Fibroblast of skin of abdomen (primary cell): ENCODE measurements at regions not wholly inside any gene's neighbourhood (a gene's known extent, or its start where the extent isn't known, plus 50 kb on each side); places are given as distances from the start of the nearest gene placed in this dataset.

Source experiments
- DNase-seq: peaks from one replicate; pipeline ENCODE4 v3.0.0-alpha.2; 2013

DNA sequence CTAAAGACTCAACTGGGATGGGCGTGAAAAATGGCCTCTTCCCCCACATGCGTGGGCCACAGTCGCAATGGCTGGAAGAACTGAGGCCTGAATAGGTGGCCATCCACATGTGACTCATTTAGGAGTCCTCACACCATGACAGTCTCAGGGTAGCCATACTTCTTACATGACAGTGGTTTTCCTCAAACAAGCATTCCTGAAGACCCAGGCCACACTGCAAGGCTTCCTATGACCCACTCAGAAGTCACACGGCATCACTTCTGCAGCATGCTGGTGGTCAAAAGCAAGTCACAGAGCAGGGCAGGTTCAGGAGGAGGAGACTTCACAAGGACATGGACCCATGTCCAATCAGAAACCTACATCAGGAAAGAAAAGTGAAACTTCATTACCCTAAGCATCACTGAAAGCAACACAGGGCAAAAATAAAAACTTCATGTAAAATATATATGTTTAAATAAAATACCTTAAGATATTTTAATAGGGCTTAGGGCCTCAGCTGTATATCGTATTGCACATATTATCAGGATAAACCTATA is 257.1 kb downstream of the OPA1 start:
- DNase-seq: no peak

DNA sequence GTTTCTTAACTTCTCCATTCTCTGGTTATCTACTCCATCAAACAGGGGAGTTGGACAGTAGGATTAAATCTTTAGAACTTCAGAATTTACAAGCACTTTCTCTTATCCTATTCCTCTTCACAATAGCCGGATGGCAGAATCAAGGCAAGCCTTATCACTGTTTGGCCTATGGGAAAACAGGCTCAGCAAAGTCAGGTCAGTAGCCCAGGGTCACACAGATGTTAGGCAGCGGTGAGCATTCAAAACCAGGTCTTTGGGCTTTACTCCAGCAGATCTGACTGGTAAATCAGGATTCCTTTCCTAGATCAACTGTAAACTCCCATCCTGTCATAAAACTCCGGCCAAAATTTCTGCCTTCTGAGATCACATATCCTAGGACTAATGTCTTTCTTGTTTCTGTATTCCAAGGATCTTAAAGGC is 258.4 kb downstream of the OPA1 start:
- DNase-seq: no peak

DNA sequence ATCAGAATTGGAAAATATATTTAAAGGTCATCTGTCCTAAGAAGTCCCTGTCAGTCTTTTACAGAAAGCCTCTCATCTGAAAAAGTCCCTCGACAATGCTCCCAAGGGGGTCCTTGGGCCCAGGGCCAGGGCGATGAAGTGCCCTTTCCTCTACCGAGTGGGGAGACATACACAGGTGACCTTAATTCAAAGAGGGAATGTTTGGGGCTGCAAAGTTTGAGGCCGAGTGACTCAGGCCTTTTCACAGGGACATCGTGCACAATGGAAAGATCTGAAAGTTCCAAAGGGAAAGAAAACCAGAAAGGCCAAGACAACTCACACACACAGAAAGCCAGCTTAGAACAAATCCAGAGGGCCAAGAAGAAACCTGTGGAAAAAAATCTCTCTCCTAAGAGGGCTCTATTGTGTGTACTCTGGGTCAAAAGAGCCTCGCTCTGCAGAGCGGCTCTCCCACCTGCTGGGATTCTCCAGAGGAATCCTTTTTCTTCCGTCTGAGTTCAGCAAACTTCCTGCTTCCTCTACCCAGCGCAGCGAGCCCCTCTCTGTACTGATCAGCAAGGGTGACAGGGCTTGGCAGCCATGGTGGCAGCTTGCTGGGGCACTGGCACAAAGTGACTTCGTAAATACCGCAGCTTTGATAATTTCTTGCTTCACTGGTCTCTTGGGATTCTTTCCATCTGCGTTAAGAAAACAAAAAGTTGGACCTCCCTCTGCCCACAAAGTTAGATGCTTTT is 259.1 kb downstream of the OPA1 start:
- DNase-seq: no peak

DNA sequence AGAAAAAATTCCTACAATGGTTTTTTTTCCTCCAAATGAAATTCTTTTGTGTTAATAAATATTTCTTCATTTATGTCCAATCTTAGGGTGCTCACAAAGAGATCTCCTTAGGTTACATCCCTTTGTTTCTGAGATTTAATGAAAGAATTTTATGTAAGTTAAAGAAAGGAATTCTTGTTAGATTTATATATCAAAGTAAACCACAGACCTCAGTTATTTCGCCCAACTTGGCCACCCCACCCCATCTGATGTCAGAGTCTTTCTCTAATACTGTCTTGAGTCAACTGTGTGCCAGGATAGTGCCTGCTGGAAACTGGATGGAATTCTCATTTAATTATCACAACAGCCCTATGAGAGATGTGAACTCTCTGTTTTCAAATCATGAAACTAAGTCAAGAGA is 259.9 kb downstream of the OPA1 start:
- DNase-seq: peak; percentile 56

DNA sequence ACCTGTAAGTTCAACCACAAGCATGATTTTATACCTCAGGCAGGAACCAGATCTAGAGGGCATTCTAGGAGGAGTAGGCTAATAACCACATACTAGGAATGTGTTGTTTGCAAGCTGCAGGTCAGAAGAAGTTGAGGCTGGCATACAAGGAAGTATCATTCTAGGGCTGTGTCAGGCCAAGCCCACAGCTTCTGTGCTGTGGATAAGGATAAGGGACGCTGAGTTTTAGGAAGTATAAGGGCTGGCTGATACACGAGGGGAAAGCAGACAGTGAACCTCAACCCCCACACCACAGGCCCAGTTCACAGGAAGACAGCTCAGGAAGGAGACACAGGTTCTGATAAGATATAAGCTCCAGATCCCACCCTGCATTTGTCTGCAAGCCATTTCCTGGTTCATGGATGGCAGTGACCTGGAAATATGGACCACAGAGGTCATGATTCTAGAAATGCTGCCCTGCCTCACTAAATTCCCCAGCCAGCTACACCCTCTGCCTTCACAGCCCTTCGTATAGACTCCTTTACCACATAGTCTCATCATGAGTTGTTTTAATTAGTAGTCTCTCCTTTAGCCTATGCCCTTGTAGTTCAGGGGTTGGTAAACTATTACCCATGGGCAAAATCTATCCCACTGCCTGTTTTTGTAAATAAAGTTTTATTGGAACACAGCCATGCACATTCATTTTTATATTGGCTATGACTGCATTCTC is 260.7 kb downstream of the OPA1 start:
- no peak for DNase-seq

DNA sequence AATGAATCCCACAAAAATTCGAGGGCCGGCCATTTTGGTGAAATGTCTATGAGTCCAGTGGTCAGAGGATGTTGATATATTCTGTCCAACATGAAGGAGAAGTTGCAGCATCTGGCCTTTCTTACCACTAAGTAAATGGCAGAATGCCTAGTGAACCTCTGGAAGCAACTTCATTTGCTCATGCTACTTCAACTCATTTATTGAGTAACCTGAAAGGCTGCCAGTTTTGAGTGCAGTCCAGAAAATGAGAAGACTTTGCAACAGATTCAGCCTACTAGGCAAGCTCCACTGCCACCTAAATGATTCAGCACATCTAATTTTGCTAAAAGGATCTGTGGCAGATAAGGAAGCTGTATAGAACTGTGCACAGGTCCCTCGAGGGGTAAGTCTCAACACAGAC is 265.0 kb downstream of the OPA1 start:
- peak; percentile 94 for DNase-seq

DNA sequence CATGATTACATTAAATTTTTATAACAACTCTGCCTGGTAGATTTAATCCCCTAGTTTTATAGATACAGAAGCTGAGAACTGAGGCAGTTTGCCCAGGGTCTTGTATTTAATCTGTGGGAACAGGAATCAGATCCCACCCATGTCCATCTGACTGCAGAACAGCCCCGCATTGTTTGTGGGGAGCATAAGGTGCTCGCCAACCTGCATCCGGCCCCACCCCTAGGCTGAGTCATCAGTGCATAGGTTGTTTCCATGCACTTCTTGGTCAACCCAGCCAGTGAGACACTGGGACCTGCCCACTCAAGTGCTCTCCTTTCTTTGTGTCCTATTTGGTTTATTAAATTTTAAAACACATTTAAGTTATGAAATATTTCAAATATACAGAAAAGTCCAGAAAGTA is 266.2 kb downstream of the OPA1 start:
- DNase-seq: no peak

DNA sequence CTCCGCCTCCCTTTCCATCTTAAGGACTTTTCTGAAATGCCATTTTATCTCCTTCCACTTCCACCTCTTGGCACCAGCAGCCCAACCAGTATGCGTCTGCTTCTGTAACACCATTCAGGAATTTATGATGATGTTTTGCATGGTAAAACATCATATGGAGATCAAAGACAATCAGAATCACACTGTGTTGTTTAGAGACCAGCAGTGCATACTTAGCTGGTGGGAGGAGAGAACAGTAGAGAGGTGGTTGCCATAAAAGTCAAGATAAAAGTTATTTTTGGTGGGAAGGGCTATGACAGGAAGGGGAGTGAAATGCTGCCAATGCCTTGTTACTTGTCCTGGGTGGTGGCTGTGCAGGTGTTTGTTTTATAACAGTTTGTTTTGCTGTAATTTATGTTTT is 268.0 kb downstream of the OPA1 start:
- no peak for DNase-seq

DNA sequence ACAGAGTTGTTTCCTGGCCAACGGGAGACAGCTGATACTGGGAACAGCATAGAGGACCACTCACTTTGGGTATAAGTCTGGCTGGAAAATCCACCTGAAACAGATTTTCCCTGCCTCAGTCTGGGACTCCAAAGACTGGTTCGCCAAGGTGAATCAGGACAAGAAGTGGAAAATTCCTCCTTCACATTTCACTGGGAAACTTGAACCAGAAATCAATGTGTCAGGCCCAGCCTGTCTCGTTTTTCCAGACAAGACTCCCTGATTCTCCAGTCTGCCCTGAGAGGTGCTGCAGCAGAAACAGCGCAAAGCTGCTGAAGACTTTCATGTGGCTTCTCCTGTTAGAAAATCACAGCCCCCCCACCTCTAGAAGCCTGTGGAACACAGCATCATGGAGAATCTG is 269.8 kb downstream of the OPA1 start:
- DNase-seq: no peak

DNA sequence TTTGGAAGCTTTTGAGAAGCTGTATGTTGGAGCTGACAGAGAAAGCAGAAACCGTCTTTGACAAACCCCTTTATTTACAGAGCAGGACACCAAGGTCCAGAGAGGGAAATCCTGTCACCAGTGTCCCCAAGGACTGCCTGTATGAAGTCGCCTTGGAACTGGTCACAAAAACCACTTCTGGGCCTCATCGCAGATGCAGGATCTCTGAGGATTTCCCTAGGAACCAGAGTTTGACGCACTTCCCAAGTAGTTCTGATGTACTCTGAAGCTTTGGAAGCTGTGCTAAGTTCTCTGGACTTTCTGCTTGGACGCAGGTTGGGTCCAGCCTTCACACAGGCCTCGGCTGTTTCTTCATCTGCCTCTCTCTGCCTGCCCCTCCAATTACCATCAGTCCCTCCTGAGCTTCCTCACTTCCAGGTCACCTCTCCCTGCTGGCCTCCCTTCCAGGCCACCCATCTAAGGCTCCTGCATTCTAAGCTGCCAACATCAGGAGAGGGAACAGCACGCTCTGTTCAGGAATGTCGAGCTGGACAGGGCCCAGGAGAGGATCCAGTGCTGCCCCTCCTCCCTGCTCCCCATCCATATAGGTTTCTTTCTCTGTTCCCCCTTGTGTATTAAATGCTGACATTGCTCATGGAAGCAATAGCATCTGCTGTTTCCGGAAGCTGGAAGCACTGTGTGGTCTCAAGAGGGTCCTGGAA is 270.8 kb downstream of the OPA1 start:
- peak; percentile 31 for DNase-seq

DNA sequence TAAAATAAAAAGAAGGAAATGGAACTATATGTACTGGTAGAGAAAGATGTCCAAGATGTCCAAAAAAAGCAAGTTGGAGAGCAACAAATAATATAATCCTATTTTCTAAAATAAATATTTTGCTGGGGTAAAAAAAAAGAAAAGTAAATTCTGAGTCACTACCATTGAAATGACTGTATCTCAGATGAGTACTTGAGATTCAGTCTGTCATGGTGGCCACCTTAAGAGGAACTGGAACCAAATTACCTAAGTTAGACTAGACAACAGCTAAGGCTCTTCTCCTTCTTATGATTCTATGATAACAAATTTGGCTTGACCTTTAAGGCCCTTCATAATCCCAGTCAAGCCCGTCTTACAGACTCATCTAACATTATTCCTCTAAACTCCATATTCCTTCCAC is 270.6 kb upstream of the HES1 start:
- no peak for DNase-seq

DNA sequence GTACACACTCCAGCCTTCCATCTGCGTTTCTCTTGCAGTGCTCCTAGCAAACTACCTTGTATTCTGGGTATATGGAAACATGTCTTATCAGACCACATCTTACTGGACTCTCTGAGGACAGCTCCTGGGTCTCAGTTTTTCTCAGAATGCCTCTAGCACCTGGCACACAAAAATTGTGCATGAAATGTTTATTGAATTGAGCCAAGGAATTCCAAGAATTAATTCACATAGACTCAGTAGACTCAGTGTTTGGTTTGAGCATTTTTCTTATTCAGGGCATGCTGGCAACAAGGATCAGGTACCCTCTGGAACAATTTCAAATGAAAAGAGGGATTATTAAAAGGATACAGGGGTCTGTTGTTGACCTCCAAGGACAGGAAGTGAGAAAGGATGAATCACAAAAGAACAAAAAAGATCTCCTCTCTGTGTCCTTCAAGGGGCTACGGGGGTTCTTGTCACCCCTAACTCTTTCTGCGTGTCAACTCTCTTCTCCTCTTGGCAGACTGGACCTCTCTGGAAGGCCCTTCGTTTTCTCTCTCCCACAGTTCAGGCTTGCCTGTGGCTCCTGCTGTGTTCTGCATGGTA is 270.0 kb upstream of the HES1 start:
- DNase-seq: no peak

DNA sequence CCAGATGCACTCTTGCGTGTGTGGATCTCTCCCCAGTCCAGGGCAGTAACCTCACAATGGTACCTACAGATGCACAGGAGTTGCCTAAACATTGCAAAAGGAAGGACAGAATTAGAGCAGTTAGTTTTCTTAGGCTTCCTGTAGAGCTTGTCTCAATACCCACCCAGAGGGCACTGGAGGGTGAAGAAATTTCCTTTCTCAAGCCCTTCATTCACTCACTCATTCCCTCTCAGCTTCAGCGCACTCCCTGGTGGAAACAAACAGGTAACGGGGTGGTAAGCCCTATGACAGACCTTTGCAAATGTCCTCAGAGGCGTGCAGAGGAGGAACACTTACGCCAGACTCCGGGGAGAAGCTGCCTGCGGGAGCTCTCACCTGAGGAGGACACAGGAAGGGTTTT is 267.4 kb upstream of the HES1 start:
- no peak for DNase-seq

DNA sequence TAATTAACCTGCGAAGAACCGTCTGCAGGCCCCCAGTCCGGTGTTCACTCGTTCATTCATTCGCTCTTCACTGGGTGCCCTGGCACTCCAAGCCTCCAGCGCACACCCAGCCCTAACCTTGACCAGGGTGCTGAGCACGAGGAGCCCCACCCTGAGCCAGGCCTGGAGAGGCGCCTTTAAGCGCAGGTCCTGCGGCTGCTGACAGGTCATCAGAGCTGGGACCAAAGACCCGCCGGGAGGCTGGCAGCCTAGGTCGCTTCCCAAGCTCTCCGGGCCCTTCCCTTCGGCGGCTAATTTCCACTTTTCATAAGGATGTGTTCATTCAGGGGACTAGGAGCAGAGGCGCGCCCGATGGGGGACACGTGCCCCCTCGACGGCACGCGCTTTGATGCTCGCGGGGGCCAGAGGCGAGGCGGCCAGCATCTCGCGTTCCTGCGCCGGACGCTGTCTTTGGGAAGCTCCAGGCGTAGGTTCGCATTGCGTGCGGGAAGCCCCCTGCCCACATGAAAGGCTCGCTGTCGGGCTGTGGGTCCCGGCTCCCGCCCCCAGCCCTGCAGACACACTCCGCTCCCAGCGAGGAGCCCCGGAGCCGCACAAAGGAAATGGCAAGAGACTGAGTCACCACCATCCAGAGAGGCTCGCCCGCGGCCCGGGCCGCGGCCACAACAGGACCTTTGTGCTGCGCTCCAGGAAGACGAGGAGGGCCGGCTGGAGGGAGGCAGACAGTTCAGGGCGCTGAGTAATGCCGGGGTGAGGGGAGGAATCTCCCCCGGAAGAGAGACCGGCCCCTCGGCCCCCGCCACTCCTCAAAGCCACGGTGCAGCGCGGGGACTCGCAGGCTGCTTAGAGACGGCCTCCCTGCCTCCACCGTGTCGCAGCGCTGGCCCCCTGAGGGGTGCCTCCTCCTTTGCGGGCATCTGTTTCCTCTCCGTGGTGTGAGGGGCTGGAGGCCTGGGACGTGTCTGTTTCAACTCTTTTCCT is 266.4 kb upstream of the HES1 start:
- peak; percentile 89 for DNase-seq

DNA sequence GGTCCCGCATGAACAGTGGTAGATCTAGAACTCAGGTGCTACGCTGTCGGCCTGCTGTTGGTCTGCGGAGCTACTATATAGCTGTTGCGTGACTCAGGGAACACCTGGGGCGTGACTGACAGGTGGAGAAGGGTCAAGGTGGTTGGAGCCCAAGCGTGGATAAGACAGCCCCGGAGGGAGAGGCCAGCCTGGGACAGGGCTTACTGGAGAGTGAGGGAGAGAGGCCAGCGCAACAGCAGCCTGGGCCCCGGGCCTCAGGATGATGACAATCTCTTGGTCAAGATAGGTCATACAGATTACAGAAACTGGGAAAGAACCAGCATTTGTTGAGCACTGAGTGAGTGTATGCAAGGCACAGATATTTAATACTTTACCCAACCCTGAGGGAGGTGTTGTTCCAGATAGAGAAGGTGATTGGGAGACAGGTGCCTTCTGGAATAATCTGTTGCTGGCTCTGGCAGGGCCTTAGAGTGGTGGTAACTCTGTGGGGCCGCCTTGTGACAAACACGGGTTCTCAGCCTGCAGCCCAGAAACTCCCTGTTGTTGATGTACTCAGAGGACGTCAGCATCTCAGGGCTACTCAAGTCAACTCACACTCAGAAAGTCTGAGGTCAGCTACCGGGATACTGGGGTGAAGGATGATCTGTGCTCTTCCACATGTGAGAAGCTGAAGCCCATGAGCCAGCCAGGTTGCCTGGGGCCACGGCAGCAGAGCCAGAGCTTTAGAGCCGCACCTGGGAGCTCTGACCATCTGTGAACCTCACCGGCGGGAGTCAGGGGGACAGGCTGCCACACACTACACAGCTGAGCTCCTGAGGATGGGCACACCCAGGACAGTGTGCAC is 265.4 kb upstream of the HES1 start:
- no peak for DNase-seq

DNA sequence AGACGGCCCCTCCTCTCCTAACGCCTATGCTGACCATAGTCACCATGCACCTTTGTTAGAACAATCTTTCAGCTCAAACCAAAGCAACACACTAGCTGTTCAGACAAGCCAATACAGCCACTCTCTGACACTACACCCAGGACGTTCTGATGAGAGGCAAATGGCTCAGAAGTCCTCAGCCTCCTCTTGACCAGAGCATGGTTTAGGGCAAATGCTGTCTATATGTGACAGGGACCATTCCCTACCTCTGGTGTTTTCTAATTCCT is 264.8 kb upstream of the HES1 start:
- DNase-seq: no peak

DNA sequence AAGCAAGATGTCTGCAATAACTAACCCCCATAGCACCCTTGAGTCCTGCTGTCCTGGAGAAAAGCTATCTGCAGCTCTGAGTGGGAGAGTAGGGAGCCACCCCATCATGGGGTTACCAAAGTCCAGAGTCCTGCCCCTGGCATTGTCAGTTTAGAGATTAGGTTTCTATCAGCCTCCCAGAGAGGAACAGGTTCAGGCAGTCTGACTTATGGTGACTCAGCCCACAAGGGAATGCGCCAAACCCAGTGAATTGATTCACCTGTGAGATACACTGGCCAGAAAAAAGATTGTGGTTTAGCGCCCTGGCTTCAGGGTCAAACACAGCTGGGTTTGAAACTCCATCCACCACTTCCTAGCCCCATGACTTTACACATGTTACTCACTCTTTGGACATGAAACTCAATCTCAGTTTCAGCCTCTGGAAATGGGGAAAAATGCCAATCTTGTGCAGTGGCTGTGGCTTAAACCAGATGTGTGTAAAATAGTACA is 263.6 kb upstream of the HES1 start:
- peak; percentile 92 for DNase-seq

DNA sequence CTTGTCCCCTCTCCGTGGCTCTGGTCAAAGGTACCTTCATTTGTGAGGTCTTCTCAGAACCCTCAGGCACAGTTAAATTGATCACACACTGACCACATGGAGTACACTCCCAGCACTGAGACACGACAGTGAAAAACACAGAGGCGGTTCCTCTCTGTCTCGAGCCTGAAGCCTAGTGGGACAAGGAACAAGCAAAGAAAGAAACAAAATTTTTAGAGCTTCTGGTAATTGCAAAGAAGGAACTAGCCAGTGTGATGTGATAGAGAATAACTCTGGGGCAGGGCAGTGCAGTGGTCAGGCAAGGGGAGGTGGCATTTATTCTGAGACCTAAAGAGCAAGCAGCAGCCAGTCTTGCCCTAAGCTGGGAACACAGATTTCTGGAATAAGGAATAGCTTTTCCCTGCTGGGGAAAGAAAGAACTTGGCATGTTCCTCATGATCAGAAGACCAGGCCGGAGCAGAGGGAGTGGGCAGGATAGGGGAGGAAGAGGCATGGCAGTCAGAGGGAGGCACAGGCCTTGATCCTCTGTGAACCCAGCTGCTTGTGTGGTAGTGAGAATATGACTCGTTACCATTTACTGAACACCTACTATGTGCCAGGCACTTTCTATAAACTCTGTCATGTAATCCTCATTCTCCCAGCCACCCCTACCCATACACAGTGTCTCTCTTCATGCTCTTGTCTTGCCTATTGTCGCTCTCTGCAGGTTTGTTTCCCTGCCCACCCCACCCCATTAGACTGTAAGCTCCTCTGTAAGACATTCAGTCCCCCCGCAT is 262.3 kb upstream of the HES1 start:
- DNase-seq: no peak

DNA sequence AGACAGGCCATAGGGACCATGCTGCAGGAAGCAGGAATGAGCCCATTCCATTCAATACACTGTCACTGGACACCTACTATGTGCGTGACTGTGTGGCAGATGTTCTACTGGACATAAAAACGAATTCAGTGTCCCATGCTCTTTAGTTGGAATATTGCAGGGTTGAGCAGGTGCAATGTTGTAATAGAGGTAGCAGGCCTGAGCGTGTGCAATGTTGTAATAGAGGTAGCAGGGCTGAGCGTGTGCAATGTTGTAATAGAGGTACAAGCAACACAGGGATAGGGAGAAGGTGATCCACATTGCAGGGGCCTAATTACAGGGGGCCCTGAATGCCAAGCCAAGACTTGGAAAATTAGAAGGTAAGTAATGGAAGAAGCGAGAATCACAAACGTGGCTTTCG is 261.4 kb upstream of the HES1 start:
- DNase-seq: no peak

DNA sequence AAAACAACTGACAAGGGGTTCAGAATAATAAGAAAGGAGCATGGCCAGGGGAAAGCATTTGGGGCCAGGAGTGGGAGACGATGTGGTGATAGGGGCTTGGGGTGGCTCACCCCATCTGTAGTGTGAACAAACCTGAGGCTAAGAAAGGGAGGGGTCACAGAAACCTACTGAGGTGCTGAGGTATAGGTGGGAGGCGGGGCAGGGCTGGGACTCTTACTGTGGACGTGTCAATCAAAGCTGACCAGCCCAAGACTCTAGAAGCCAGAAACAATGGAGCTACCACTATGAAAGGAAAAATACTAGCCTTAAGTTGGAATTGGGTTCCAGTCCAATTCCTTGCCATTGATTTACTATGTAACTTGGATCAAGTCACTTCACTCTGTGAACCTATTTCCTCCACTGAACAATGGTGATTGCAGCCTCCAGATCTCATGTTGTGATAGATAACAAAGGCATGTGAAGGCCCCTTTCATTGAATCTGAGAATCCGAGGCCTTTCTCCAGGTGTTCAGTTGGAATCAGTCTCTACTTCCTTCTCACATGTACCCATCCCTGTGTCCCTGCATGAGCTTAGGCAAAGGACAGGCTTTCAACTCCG is 260.9 kb upstream of the HES1 start:
- DNase-seq: no peak
